ENCODE measurements at regions not wholly inside any gene's neighbourhood (a gene's known extent, or its start where the extent isn't known, plus 50 kb on each side); places are given as distances from the start of the nearest gene placed in this dataset.

- no peak overlapping the region for H3K27ac ChIP-seq (ENCODE audit: low read depth, low read length)
- no peaks in the 10 kb centered on the region for H3K9me3 ChIP-seq (ENCODE audit: low read length)
- no peak overlapping the region for H3K4me3 ChIP-seq (ENCODE audit: low read depth in 1 of 2, low read length in 2 of 2)
- no peaks in the 10 kb centered on the region for H3K4me1 ChIP-seq (ENCODE audit: insufficient read depth, low read length)
- H3K9ac ChIP-seq (ENCODE audit: low read length): no peak overlapping the region
- H3K27me3 ChIP-seq (ENCODE audit: control insufficient read depth in 1 of 2, insufficient read depth in 2 of 2, low read length in 2 of 2): no peaks in the 10 kb centered on the region
- H3K36me3 ChIP-seq (ENCODE audit: insufficient read depth, low read length): no peaks in the 10 kb centered on the region
Observed at GRCh38 chr18:26794230-26795101, 71.0 kb downstream of the AQP4 start.

DNA sequence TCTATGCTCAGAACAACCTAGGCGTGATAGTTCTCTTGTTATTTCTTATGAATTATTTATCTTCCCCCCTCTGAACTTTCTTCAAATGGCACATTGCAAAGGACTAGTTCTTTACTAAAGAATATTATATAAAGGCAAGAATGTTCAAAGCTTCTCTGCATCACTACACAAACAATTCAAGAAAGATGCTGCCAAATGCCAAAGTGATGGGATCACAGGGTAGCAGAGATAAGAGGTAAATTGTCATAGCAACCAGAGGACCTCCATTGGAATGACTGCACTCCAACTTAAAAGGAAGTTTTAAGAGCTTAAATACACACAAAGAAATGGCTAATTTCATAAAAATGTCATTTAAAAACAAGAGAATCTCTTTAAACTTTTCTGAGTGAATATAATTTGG is 72.8 kb downstream of the AQP4 start:
- Histone ChIP-seq H3K27me3 (ENCODE audit: control insufficient read depth in 1 of 2, insufficient read depth in 2 of 2, low read length in 2 of 2) (no peaks in the 10 kb centered on the region), H3K27ac (ENCODE audit: low read depth, low read length) (no peak overlapping the region)

DNA sequence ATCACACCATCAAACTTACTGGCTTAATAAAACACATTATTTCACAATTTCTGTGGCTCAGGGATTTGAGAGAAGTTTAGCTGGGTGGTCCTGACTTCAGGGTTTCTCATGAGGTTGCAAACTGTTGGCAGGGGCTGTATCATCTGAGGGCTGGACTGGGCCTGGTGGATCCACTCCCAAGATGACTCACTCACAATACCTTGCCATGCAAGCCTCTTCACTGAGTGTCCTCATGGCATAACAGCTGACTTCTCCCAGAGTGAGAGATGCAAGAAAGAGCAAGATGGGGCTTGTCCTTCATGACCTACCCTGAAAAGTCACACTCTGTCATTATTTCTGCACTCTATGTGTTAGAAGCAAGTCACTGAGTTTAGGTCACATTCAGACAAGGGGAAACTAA is 73.8 kb downstream of the AQP4 start:
- Histone ChIP-seq H3K36me3 (ENCODE audit: insufficient read depth, low read length) (no peaks in the 10 kb centered on the region), H3K9ac (ENCODE audit: low read length) (no peak overlapping the region), H3K4me3 (ENCODE audit: low read depth in 1 of 2, low read length in 2 of 2) (no peak overlapping the region), H3K27ac (ENCODE audit: low read depth, low read length) (no peak overlapping the region), H3K9me3 (ENCODE audit: low read length) (no peaks in the 10 kb centered on the region), H3K27me3 (ENCODE audit: control insufficient read depth in 1 of 2, insufficient read depth in 2 of 2, low read length in 2 of 2) (no peaks in the 10 kb centered on the region), H3K4me1 (ENCODE audit: insufficient read depth, low read length) (no peaks in the 10 kb centered on the region)

More for the DNA sequence above, 72.8 kb downstream of the AQP4 start:
- Histone ChIP-seq H3K36me3 (ENCODE audit: insufficient read depth, low read length) (no peaks in the 10 kb centered on the region), H3K4me3 (ENCODE audit: low read depth in 1 of 2, low read length in 2 of 2) (no peak overlapping the region), H3K4me1 (ENCODE audit: insufficient read depth, low read length) (no peaks in the 10 kb centered on the region), H3K9ac (ENCODE audit: low read length) (no peak overlapping the region), H3K9me3 (ENCODE audit: low read length) (no peaks in the 10 kb centered on the region)

GRCh38 chr18:26784599-26784998 is 80.9 kb downstream of the AQP4 start:
- no peak overlapping the region for H3K27ac ChIP-seq (ENCODE audit: low read depth, low read length)

GRCh38 chr18:26783170-26783569 is 82.3 kb downstream of the AQP4 start:
- Histone ChIP-seq H3K36me3 (ENCODE audit: insufficient read depth, low read length) (no peaks in the 10 kb centered on the region), H3K9me3 (ENCODE audit: low read length) (no peaks in the 10 kb centered on the region), H3K9ac (ENCODE audit: low read length) (no peak overlapping the region), H3K27me3 (ENCODE audit: control insufficient read depth in 1 of 2, insufficient read depth in 2 of 2, low read length in 2 of 2) (no peaks in the 10 kb centered on the region), H3K27ac (ENCODE audit: low read depth, low read length) (no peak overlapping the region), H3K4me3 (ENCODE audit: low read depth in 1 of 2, low read length in 2 of 2) (no peak overlapping the region), H3K4me1 (ENCODE audit: insufficient read depth, low read length) (no peaks in the 10 kb centered on the region)

More at GRCh38 chr18:26784599-26784998, 80.9 kb downstream of the AQP4 start:
- Histone ChIP-seq H3K9me3 (ENCODE audit: low read length) (no peaks in the 10 kb centered on the region), H3K4me3 (ENCODE audit: low read depth in 1 of 2, low read length in 2 of 2) (no peak overlapping the region), H3K4me1 (ENCODE audit: insufficient read depth, low read length) (no peaks in the 10 kb centered on the region), H3K36me3 (ENCODE audit: insufficient read depth, low read length) (no peaks in the 10 kb centered on the region), H3K9ac (ENCODE audit: low read length) (no peak overlapping the region), H3K27me3 (ENCODE audit: control insufficient read depth in 1 of 2, insufficient read depth in 2 of 2, low read length in 2 of 2) (no peaks in the 10 kb centered on the region)

DNA sequence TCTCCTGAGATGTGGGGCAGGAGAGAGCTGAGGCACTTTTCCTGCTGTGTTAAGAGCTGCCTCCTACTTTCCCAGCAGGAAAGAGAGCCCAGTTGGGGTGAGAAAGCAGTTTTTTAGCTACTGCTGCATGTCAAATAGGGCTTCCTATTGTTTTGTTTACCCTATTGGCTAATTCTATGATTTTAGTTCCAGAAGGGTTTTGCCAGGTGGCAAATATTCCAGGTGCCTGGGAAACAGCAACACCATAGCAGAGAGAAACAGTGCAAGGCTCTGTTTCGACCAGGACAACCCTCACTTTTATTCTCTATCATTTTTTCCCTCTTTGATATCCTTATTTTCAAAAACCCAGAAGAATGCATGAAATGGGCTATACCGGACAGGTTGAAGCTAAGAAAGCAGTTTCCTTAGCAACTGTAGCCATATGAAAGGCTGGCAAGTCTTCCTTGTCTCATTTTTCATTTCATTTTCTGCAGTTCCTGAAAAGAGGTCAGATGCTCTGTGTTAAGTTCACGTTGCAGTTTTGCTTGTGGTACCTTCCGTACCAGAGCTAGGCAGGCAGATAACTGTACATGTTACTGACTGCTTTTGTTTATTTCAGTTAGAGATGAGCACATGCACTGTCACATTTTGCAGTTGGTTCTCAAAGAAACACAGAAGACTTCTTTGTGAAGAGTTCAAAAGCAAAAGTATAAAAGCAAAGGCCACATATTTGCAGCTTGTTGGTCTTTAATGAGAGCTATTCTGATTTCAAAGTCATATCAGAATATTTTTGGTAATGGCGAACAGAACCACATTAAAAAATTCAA is 84.8 kb downstream of the AQP4 start:
- H3K9ac ChIP-seq (ENCODE audit: low read length): no peak overlapping the region
- H3K9me3 ChIP-seq (ENCODE audit: low read length): no peaks in the 10 kb centered on the region
- H3K4me3 ChIP-seq (ENCODE audit: low read depth in 1 of 2, low read length in 2 of 2): no peak overlapping the region
- H3K27ac ChIP-seq (ENCODE audit: low read depth, low read length): no peak overlapping the region
- H3K27me3 ChIP-seq (ENCODE audit: control insufficient read depth in 1 of 2, insufficient read depth in 2 of 2, low read length in 2 of 2): no peaks in the 10 kb centered on the region
- no peaks in the 10 kb centered on the region for H3K4me1 ChIP-seq (ENCODE audit: insufficient read depth, low read length)
- H3K36me3 ChIP-seq (ENCODE audit: insufficient read depth, low read length): no peaks in the 10 kb centered on the region

- H3K36me3 ChIP-seq (ENCODE audit: insufficient read depth, low read length): no peaks in the 10 kb centered on the region
- no peak overlapping the region for H3K4me3 ChIP-seq (ENCODE audit: low read depth in 1 of 2, low read length in 2 of 2)
- no peak overlapping the region for H3K9ac ChIP-seq (ENCODE audit: low read length)
- no peak overlapping the region for H3K27ac ChIP-seq (ENCODE audit: low read depth, low read length)
- no peaks in the 10 kb centered on the region for H3K4me1 ChIP-seq (ENCODE audit: insufficient read depth, low read length)
- no peaks in the 10 kb centered on the region for H3K27me3 ChIP-seq (ENCODE audit: control insufficient read depth in 1 of 2, insufficient read depth in 2 of 2, low read length in 2 of 2)
- no peaks in the 10 kb centered on the region for H3K9me3 ChIP-seq (ENCODE audit: low read length)
Observed at GRCh38 chr18:26778054-26778393, 87.5 kb downstream of the AQP4 start.

DNA sequence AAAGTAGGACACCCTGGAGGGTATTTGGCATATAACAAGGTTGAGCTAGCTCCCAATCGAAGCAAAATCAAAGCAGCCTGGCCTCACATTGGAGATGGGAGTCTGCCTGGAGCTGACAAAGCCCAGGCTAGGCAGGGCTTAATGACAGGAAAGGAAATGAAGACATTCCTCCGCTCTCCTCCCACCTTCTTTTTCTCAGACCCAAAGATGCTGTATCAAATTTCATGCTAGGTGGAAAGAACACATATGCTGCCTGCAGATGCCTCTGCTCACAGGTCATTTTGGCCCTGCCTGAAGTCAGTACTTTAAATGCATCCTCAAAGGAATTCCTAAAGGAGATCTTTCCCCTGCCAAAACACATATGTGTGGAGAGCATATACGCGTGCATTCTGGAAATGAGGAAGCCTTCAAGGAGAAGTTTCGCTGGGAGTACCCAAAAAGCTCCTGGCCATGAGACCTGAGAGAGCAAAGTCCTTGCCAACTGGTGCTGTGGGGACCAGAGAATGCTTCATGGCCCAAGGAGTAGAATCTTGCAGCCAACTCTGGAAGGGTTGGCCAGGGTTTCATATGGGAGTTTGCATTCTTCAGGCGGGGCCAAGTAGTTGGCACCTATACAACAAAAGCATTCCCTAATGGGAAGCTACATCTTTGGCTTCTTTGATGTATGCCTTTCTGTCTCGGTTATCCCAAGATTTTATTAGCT is 88.0 kb downstream of the AQP4 start:
- Histone ChIP-seq H3K27me3 (ENCODE audit: control insufficient read depth in 1 of 2, insufficient read depth in 2 of 2, low read length in 2 of 2) (no peaks in the 10 kb centered on the region), H3K27ac (ENCODE audit: low read depth, low read length) (no peak overlapping the region), H3K4me1 (ENCODE audit: insufficient read depth, low read length) (no peaks in the 10 kb centered on the region), H3K9me3 (ENCODE audit: low read length) (no peaks in the 10 kb centered on the region), H3K4me3 (ENCODE audit: low read depth in 1 of 2, low read length in 2 of 2) (no peak overlapping the region), H3K36me3 (ENCODE audit: insufficient read depth, low read length) (no peaks in the 10 kb centered on the region), H3K9ac (ENCODE audit: low read length) (no peak overlapping the region)

GRCh38 chr18:26772691-26773090 is 92.8 kb downstream of the AQP4 start:
- H3K27me3 ChIP-seq (ENCODE audit: control insufficient read depth in 1 of 2, insufficient read depth in 2 of 2, low read length in 2 of 2): no peaks in the 10 kb centered on the region
- H3K4me1 ChIP-seq (ENCODE audit: insufficient read depth, low read length): no peaks in the 10 kb centered on the region
- no peak overlapping the region for H3K9ac ChIP-seq (ENCODE audit: low read length)
- H3K36me3 ChIP-seq (ENCODE audit: insufficient read depth, low read length): no peaks in the 10 kb centered on the region
- no peaks in the 10 kb centered on the region for H3K9me3 ChIP-seq (ENCODE audit: low read length)
- H3K4me3 ChIP-seq (ENCODE audit: low read depth in 1 of 2, low read length in 2 of 2): no peak overlapping the region
- no peak overlapping the region for H3K27ac ChIP-seq (ENCODE audit: low read depth, low read length)

DNA sequence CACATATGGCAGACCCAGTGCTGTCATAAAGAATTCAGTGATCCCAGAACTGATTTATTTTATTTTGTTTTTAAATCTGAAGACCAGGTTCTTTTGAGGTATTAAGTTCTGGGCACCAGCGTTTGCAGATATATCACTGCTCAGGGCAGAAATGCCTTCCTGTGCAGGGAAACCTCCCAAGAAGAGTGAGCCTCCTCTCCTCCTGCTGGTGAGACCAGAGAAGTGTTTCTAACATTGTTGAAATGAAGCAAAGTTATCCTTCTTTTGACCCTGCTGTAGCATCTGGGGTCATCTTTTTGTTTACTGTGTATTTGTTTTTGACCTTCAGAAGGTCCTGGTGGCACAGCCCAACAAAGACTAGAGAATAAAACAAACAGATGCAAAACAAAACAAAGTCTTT is 94.0 kb downstream of the AQP4 start:
- no peaks in the 10 kb centered on the region for H3K27me3 ChIP-seq (ENCODE audit: control insufficient read depth in 1 of 2, insufficient read depth in 2 of 2, low read length in 2 of 2)
- H3K4me3 ChIP-seq (ENCODE audit: low read depth in 1 of 2, low read length in 2 of 2): no peak overlapping the region
- H3K4me1 ChIP-seq (ENCODE audit: insufficient read depth, low read length): no peaks in the 10 kb centered on the region
- no peak overlapping the region for H3K9ac ChIP-seq (ENCODE audit: low read length)
- no peaks in the 10 kb centered on the region for H3K36me3 ChIP-seq (ENCODE audit: insufficient read depth, low read length)
- H3K27ac ChIP-seq (ENCODE audit: low read depth, low read length): no peak overlapping the region
- no peaks in the 10 kb centered on the region for H3K9me3 ChIP-seq (ENCODE audit: low read length)

GRCh38 chr18:26768385-26768784 is 97.1 kb downstream of the AQP4 start:
- H3K9ac ChIP-seq (ENCODE audit: low read length): no peak overlapping the region
- H3K27me3 ChIP-seq (ENCODE audit: control insufficient read depth in 1 of 2, insufficient read depth in 2 of 2, low read length in 2 of 2): no peaks in the 10 kb centered on the region
- H3K36me3 ChIP-seq (ENCODE audit: insufficient read depth, low read length): no peaks in the 10 kb centered on the region
- H3K27ac ChIP-seq (ENCODE audit: low read depth, low read length): no peak overlapping the region
- no peaks in the 10 kb centered on the region for H3K4me1 ChIP-seq (ENCODE audit: insufficient read depth, low read length)
- no peaks in the 10 kb centered on the region for H3K9me3 ChIP-seq (ENCODE audit: low read length)
- H3K4me3 ChIP-seq (ENCODE audit: low read depth in 1 of 2, low read length in 2 of 2): no peak overlapping the region
